NCI-H187 (cell line): ENCODE measurements at regions not wholly inside any gene's neighbourhood (a gene's known extent, or its start where the extent isn't known, plus 50 kb on each side); places are given as distances from the start of the nearest gene placed in this dataset.
"Not testable (repeated sequence)": the region's sequence is repeated elsewhere in the genome, so short reads cannot be mapped to it uniquely, and the experiment has no call there.

Source experiments
- DNase-seq, 2 experiments: peaks; one replicate each; lab custom pipeline; 2025; lab: John Stamatoyannopoulos, UW

- no peak for DNase-seq
Observed at GRCh38 chr16:27638833-27639560, 89.1 kb downstream of the KATNIP start.

GRCh38 chr16:27639561-27640276 lies 89.8 kb downstream of the KATNIP start:
- DNase-seq: no peak

- DNase-seq: no peak
Observed at GRCh38 chr16:27640277-27640600, 90.3 kb downstream of the KATNIP start.

GRCh38 chr16:27641260-27641659 lies 91.3 kb downstream of the KATNIP start:
- DNase-seq: no peak

- not testable (repeated sequence) for DNase-seq
Observed at GRCh38 chr16:27641734-27642415, 91.9 kb downstream of the KATNIP start.

GRCh38 chr16:27642756-27643155 lies 92.8 kb downstream of the KATNIP start:
- DNase-seq: no peak

GRCh38 chr16:27644165-27644564 lies 94.2 kb downstream of the KATNIP start:
- DNase-seq: no peak

GRCh38 chr16:27645396-27645795 lies 95.5 kb downstream of the KATNIP start:
- DNase-seq: no peak

GRCh38 chr16:27646806-27647205 lies 96.9 kb downstream of the KATNIP start:
- no peak for DNase-seq

- DNase-seq: no peak
Observed at GRCh38 chr16:27649021-27649420, 99.1 kb downstream of the KATNIP start.

- DNase-seq: no peak
Observed at GRCh38 chr16:27650073-27650701, 100.2 kb downstream of the KATNIP start.

GRCh38 chr16:27651301-27651700 lies 101.4 kb downstream of the KATNIP start:
- DNase-seq: no peak

- no peak for DNase-seq
Observed at GRCh38 chr16:27657811-27658210, 107.9 kb downstream of the KATNIP start.

GRCh38 chr16:27660507-27660906 lies 110.6 kb downstream of the KATNIP start:
- DNase-seq: no peak

- not testable (repeated sequence) for DNase-seq
Observed at GRCh38 chr16:27663235-27663634, 113.3 kb downstream of the KATNIP start.

- DNase-seq: no peak
Observed at GRCh38 chr16:27665881-27666280, 115.9 kb downstream of the KATNIP start.

GRCh38 chr16:27670071-27670810 lies 120.3 kb downstream of the KATNIP start:
- DNase-seq: no peak

GRCh38 chr16:27671410-27671809 lies 121.5 kb downstream of the KATNIP start:
- no peak for DNase-seq

GRCh38 chr16:27676839-27677238 lies 126.9 kb downstream of the KATNIP start:
- no peak for DNase-seq

- DNase-seq: no peak
Observed at GRCh38 chr16:27677263-27677662, 127.3 kb downstream of the KATNIP start.

- no peak for DNase-seq
Observed at GRCh38 chr16:27678955-27679354, 129.0 kb downstream of the KATNIP start.

GRCh38 chr16:27679899-27680298 lies 130.0 kb downstream of the KATNIP start:
- DNase-seq: no peak
